ENCODE measurements at regions not wholly inside any gene's neighbourhood (a gene's known extent, or its start where the extent isn't known, plus 50 kb on each side); places are given as distances from the start of the nearest gene placed in this dataset.

- DNase-seq, result no peak
Measured at GRCh38 chr1:57789936-57790335, 366.1 kb upstream of the DAB1 start.

DNA sequence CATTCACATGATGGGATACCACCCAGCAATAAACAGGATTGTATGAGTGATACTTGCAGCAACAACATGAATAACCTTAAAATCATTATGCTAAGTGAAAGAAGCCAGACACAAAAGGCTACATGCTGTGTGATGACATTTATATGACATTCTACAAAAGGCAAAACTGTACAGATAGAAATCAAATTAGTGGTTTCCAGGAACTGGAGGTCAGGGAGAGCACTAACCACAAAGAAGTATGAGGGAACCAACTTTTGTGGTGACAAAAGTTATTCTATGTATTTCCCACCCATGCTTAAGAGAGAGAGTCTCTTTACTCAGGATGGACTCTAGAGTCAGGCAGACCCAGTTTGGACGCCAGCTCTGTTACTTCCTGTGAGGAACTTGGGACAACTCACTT lies 364.5 kb upstream of the DAB1 start:
- no peak for DNase-seq

DNA sequence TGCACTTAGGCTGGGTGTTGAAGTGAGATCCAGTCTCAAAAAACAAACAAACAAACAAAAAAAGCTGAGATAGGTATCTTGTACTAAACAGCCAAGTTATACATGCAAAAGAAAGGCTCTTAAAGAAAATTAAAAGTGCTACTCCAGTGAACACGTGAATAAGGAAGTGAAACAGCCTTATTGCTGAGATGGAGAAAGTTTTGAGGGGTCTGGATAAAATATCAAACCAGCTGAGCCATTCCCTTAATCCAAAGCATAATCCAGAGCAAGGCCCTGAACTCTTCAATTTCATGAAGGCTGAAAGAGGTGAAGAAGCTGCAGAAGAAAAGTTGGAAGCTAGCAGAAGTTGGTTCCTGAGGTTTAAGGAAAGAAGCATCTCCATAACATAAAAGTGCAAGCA lies 360.5 kb upstream of the DAB1 start:
- no peak for DNase-seq

- DNase-seq, result no peak
Measured at GRCh38 chr1:57782357-57782756, 358.5 kb upstream of the DAB1 start.

- no peak for DNase-seq
Measured at GRCh38 chr1:57772580-57773195, 348.8 kb upstream of the DAB1 start.

GRCh38 chr1:57770772-57771171 lies 346.9 kb upstream of the DAB1 start:
- DNase-seq, result no peak

GRCh38 chr1:57770236-57770635 lies 346.4 kb upstream of the DAB1 start:
- DNase-seq, result no peak

GRCh38 chr1:57761628-57762027 lies 337.8 kb upstream of the DAB1 start:
- no peak for DNase-seq

GRCh38 chr1:57752843-57753242 lies 329.0 kb upstream of the DAB1 start:
- no peak for DNase-seq

- DNase-seq, result no peak
Measured at GRCh38 chr1:57748719-57749118, 324.9 kb upstream of the DAB1 start.

- DNase-seq, result no peak
Measured at GRCh38 chr1:57747818-57748217, 324.0 kb upstream of the DAB1 start.

GRCh38 chr1:57741521-57741920 lies 317.7 kb upstream of the DAB1 start:
- DNase-seq, result no peak

DNA sequence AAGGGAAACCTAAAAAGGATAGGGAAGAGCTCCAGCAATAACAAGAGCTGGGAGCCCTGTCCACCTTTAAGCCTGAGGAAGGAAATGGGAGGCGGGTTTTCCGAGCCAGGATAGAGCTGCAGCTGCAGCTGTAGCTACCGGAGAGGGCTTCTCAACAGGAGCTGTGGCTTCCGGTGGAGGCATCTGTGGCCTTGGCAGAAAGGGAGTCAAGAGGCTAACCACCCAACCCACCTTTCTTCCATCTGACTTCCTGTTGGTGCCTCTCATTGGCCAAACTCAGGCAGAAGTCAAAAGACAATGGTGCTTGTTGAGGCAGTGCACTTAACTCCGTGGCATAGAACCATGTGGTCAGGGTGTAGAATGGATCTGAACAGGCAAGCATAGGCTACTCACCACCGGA lies 313.1 kb upstream of the DAB1 start:
- DNase-seq, result no peak

GRCh38 chr1:57729181-57729580 lies 305.3 kb upstream of the DAB1 start:
- DNase-seq, result no peak

DNA sequence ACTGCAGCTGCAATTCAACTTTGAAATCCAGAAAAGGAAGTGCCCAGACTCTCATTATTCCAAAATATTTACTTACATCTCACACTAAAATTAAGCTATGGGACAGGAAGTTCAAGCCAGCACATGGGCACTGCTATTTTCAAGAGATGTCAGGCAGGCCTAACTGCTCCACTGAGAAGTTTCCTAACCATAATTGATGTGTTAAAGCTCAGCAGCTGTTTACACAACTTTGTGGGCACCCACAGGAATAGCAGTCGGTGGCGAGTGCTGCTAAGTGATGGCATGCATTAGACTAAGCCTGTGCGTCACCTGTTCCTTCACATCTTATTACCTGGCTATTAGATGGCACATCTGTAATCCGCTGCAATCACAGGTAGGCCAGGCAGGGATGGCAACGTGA lies 303.3 kb upstream of the DAB1 start:
- DNase-seq, result no peak

DNA sequence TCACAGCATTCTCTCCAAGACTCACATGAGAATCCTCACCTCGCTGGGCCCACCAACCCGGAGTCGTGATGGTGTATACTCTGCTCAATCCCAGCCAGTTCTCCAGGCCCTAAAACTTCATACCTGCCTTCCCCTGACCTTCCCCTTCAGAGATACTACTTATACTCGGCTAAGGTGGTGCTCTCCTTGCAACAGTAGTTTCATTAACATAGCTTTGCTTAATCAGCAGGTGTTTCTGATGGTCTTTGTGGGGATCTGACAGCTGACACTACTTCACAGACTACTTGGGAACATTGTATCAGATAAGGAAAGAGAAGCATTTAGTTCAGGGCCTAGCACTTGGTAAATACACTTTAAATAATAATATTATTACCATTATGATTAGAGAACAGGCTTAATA lies 301.5 kb upstream of the DAB1 start:
- no peak for DNase-seq

DNA sequence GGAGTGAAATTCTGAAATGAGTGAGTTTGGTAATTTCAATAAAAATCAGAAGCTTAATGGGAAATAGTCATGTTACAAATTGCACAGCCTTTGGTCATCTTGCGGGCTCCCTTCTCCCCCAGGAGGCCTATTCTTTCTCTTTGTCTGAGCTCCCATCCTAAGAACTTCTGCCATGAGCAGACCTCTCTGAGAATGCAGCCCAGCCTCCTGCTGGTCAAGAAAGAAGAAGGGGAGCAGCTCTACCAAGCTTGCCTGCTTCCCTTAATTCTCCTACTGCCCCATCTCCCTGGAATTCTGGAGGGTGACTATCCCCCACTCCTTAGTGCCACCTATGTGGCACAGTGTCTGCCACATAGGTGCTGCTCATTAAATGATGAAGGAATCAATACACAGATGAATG lies 300.7 kb upstream of the DAB1 start:
- no peak for DNase-seq

GRCh38 chr1:57722285-57722978 lies 298.6 kb upstream of the DAB1 start:
- no peak for DNase-seq

DNA sequence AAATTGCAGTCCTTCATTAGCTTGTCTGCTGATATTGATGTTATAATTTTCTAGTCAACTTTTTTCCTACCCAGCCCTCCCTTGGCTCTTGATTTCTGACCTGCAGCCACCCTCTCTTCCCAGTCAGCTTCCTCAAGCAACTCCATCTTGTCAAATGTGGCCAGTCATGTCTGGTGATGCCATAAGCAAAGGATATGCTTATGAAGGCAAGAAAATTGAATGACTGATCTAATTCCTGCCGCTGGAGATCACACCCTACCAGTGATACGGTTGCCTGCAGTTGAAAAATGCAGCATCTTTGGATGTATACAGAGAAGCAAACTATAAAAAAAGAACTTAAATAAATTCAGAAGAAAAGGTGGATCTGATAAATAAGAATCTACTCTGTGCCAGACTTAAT lies 297.1 kb upstream of the DAB1 start:
- DNase-seq, result no peak

DNA sequence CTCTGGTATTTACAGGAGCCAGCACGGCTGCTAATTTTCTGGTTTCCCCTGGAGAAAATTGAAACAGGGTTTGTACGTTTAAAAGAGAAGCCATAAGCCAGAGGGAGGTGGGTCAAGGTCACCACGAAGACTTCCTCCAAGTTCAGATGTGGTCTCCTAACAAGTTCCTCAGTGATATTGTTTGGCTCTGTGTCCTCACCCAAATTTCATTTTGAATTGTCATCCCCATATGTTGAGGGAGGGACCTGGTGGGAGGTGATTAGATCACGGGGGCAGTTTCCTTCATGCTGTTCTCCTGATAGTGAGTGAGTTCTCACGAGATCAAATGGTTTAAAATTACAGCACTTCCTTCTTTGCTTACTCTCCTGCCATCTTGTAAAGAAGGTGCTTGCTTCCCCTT lies 295.4 kb upstream of the DAB1 start:
- DNase-seq, result peak; percentile 10

DNA sequence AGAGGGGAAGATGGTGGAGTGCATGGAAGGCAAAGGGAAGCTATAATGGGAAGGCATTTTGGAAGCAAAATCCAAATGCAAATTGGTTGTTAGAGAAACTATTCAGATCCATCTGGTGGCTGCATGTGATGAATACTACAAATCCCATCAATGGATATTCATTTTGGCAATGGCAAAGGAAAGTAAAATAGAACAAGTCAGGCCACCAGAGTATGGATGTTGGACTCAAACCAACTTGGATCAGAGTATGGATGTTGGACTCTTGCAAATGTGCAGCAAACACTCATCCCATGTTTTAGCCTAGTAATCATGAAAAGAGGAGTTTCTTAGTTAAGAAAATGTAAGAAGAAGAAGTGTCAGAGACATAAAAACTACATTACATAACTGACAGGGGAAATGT lies 289.6 kb upstream of the DAB1 start:
- no peak for DNase-seq

DNA sequence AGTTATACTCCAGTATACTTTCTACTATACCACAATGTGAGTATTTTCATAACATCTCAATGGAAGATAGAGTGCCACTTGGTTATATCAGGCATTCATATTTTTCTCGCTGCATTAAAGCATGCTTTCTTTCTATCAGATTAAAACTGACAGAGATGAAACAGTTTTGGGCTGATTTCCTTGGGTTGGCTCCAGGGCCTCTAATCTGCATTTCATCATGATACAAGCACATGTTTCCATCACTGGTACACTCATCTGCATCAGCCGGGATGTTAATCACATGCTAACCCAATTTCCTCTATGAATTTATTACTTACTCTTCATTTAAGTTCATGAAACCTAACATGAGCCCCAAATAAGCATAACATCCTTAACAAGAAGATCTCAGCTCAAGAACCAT lies 289.0 kb upstream of the DAB1 start:
- no peak for DNase-seq

DNA sequence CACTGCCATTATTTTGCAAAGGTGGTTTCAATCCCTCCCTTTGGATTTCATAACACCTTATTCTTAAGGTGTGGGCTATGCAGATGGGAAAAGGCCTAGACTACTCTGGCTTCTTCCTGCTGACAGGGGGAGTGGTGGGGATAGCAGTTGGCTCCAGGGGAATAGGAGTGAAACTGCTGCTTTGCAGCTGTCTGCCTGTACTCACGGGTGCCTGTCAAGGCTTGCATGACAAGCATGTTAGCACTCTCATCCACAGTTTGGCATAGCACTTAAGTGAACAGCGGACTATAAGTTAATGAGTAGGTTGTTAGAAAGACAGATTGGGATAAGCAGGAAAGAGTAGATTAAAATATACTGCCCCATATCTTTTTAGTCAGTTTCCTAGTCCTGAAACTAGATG lies 287.5 kb upstream of the DAB1 start:
- peak; percentile 83 for DNase-seq

GRCh38 chr1:57707631-57708030 lies 283.8 kb upstream of the DAB1 start:
- DNase-seq, result no peak

GRCh38 chr1:57704811-57705210 lies 281.0 kb upstream of the DAB1 start:
- no peak for DNase-seq
